ENCODE measurements at regions not wholly inside any gene's neighbourhood (a gene's known extent, or its start where the extent isn't known, plus 50 kb on each side); places are given as distances from the start of the nearest gene placed in this dataset.

DNA sequence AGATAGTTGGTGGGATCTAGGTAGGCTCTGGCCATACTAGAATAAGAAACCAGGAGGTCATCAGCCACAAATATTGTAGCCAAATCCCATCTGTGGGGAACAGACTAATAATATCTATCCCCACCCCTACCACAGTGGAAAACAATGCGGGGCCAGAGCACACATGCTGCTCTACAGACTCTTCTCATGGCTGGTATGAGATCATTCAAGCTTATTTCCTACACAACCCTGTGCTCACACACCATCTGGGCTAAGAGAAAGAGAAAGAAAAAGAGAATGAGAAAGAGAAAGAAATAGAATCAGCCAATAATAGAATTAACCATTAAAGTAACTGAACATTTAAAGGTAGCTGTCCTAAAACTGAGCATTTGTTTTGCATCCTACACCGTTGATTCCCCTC is 1268.4 kb upstream of the SPRY2 start:
- no peak overlapping the region for H3K27ac ChIP-seq (ENCODE audit: low read depth, low read length, poor library complexity, severe bottlenecking)
- DNase-seq (ENCODE audit: low spot score) = no peak
- ChIA-PET POLR2A (no interaction called here), CTCF (ENCODE audit: unreplicated experiment) (no interaction called here)
- no peaks in the 10 kb centered on the region for H3K36me3 ChIP-seq (ENCODE audit: insufficient read depth, low read length)
- no peak for TF ChIP-seq EZH2phosphoT487 (IDR thresholded peaks at IDR 0.05; ENCODE audit: borderline replicate concordance, low read depth, low read length)
- TF ChIP-seq, protein P1, sequence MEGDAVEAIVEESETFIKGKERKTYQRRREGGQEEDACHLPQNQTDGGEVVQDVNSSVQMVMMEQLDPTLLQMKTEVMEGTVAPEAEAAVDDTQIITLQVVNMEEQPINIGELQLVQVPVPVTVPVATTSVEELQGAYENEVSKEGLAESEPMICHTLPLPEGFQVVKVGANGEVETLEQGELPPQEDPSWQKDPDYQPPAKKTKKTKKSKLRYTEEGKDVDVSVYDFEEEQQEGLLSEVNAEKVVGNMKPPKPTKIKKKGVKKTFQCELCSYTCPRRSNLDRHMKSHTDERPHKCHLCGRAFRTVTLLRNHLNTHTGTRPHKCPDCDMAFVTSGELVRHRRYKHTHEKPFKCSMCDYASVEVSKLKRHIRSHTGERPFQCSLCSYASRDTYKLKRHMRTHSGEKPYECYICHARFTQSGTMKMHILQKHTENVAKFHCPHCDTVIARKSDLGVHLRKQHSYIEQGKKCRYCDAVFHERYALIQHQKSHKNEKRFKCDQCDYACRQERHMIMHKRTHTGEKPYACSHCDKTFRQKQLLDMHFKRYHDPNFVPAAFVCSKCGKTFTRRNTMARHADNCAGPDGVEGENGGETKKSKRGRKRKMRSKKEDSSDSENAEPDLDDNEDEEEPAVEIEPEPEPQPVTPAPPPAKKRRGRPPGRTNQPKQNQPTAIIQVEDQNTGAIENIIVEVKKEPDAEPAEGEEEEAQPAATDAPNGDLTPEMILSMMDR (conservative IDR thresholded peaks at IDR 0.05; ENCODE audit: low read length) = no peak
- H3K4me2 ChIP-seq (ENCODE audit: low read length) = no peak overlapping the region
- no TSS peak for BruUV-seq (replicated peaks)
- H3K9me2 ChIP-seq (ENCODE audit: insufficient read depth, low read length) = no peaks in the 10 kb centered on the region
- no peak overlapping the region for H2AFZ ChIP-seq (ENCODE audit: low read length)
- no peak overlapping the region for H3K4me3 ChIP-seq (ENCODE audit: low read depth, low read length, poor library complexity, severe bottlenecking)
- intact Hi-C loops (cut with micrococcal nuclease; ENCODE audit: unreplicated experiment) = no loop called here
- H4K20me1 ChIP-seq (ENCODE audit: insufficient read depth, low read length) = no peaks in the 10 kb centered on the region
- no peaks in the 10 kb centered on the region for H3K4me1 ChIP-seq (ENCODE audit: insufficient read depth, low read length, poor library complexity, severe bottlenecking)
- no peaks in the 10 kb centered on the region for H3K9me3 ChIP-seq (ENCODE audit: low read length)
- no peaks in the 10 kb centered on the region for H3K79me2 ChIP-seq (ENCODE audit: insufficient read depth, low read depth, low read length)

DNA sequence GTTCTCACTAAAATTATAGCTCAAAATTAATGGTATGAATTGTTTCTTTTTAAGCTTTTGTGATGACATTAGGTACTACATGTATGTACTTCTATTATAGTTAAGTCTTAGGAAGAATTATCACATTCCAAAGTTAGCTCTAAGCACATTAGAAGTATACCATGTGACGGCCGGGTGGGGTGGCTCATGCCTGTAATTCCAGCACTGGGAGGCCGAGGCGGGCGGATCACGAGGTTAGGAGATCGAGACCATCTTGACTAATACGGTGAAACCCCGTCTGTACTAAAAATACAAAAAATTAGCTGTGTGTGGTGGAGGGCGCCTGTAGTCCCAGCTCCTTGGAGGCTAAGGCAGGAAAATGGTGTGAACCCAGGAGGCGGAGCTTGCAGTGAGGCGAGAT is 1265.1 kb upstream of the SPRY2 start:
- ChIA-PET POLR2A (no interaction called here), CTCF (ENCODE audit: unreplicated experiment) (no interaction called here)
- no peak for DNase-seq (ENCODE audit: low spot score)
- Histone ChIP-seq H3K4me3 (ENCODE audit: low read depth, low read length, poor library complexity, severe bottlenecking) (no peak overlapping the region), H3K4me1 (ENCODE audit: insufficient read depth, low read length, poor library complexity, severe bottlenecking) (no peaks in the 10 kb centered on the region), H3K79me2 (ENCODE audit: insufficient read depth, low read depth, low read length) (no peaks in the 10 kb centered on the region), H3K36me3 (ENCODE audit: insufficient read depth, low read length) (no peaks in the 10 kb centered on the region), H2AFZ (ENCODE audit: low read length) (no peak overlapping the region), H3K4me2 (ENCODE audit: low read length) (no peak overlapping the region), H3K27ac (ENCODE audit: low read depth, low read length, poor library complexity, severe bottlenecking) (no peak overlapping the region), H4K20me1 (ENCODE audit: insufficient read depth, low read length) (no peaks in the 10 kb centered on the region), H3K9me3 (ENCODE audit: low read length) (no peaks in the 10 kb centered on the region), H3K9me2 (ENCODE audit: insufficient read depth, low read length) (no peaks in the 10 kb centered on the region)
- no TSS peak for BruUV-seq (replicated peaks)
- TF ChIP-seq EZH2phosphoT487 (IDR thresholded peaks at IDR 0.05; ENCODE audit: borderline replicate concordance, low read depth, low read length) = no peak
- TF ChIP-seq, protein P1 (conservative IDR thresholded peaks at IDR 0.05; ENCODE audit: low read length) = no peak
- intact Hi-C loops (cut with micrococcal nuclease; ENCODE audit: unreplicated experiment) = no loop called here

- no TSS peak for BruUV-seq (replicated peaks)
- ChIA-PET POLR2A (no interaction called here), CTCF (ENCODE audit: unreplicated experiment) (no interaction called here)
- H3K9me3 ChIP-seq (ENCODE audit: low read length) = no peaks in the 10 kb centered on the region
- H3K4me2 ChIP-seq (ENCODE audit: low read length) = no peak overlapping the region
- TF ChIP-seq EZH2phosphoT487 (IDR thresholded peaks at IDR 0.05; ENCODE audit: borderline replicate concordance, low read depth, low read length) = no peak
- H2AFZ ChIP-seq (ENCODE audit: low read length) = no peak overlapping the region
- no peaks in the 10 kb centered on the region for H3K79me2 ChIP-seq (ENCODE audit: insufficient read depth, low read depth, low read length)
- no peak overlapping the region for H3K27ac ChIP-seq (ENCODE audit: low read depth, low read length, poor library complexity, severe bottlenecking)
- no peak for DNase-seq (ENCODE audit: low spot score)
- no peak overlapping the region for H3K4me3 ChIP-seq (ENCODE audit: low read depth, low read length, poor library complexity, severe bottlenecking)
- intact Hi-C loops (cut with micrococcal nuclease; ENCODE audit: unreplicated experiment) = no loop called here
- H3K4me1 ChIP-seq (ENCODE audit: insufficient read depth, low read length, poor library complexity, severe bottlenecking) = no peaks in the 10 kb centered on the region
- no peaks in the 10 kb centered on the region for H3K36me3 ChIP-seq (ENCODE audit: insufficient read depth, low read length)
- H4K20me1 ChIP-seq (ENCODE audit: insufficient read depth, low read length) = no peaks in the 10 kb centered on the region
- no peaks in the 10 kb centered on the region for H3K9me2 ChIP-seq (ENCODE audit: insufficient read depth, low read length)
These were observed 1261.3 kb upstream of the SPRY2 start for GRCh38 chr13:81602241-81602640.
